ENCODE measurements at regions not wholly inside any gene's neighbourhood (a gene's known extent, or its start where the extent isn't known, plus 50 kb on each side); places are given as distances from the start of the nearest gene placed in this dataset.

- no peak for TF ChIP-seq CTCF (IDR thresholded peaks at IDR 0.05)
- no peak for TF ChIP-seq EZH2 (IDR thresholded peaks at IDR 0.05; ENCODE audit: borderline replicate concordance, insufficient read depth, low read depth, low read length, poor library complexity, severe bottlenecking)
Observed at GRCh38 chr5:15446552-15446951, 53.4 kb upstream of the FBXL7 start.

Data from B cell (primary cell).